Breast epithelium (tissue), 3 donors: ENCODE measurements at regions not wholly inside any gene's neighbourhood (a gene's known extent, or its start where the extent isn't known, plus 50 kb on each side); places are given as distances from the start of the nearest gene placed in this dataset.

ENCODE experiments used
- CTCF ChIP-seq, 3 donors: fragments of 450-650 bp; IDR thresholded peaks; one replicate each; pipeline ENCODE4 v1.5.1; 2016 to 2017; ENCODE audit warnings: antibody characterized with exemption in 3 of 3, mild to moderate bottlenecking in 3 of 3, moderate library complexity in 3 of 3
- POLR2A ChIP-seq: fragments of 450-650 bp; IDR thresholded peaks from one replicate; pipeline ENCODE4 v1.6.1; 2016; ENCODE audit warnings: antibody characterized with exemption, mild to moderate bottlenecking, moderate library complexity

- TF ChIP-seq CTCF (IDR thresholded peaks at IDR 0.05) (no peak), POLR2A (no peak)
Measured at GRCh38 chr6:117817499-117817898, 89.6 kb upstream of the SLC35F1 start.
